ENCODE measurements at regions not wholly inside any gene's neighbourhood (a gene's known extent, or its start where the extent isn't known, plus 50 kb on each side); places are given as distances from the start of the nearest gene placed in this dataset.

DNA sequence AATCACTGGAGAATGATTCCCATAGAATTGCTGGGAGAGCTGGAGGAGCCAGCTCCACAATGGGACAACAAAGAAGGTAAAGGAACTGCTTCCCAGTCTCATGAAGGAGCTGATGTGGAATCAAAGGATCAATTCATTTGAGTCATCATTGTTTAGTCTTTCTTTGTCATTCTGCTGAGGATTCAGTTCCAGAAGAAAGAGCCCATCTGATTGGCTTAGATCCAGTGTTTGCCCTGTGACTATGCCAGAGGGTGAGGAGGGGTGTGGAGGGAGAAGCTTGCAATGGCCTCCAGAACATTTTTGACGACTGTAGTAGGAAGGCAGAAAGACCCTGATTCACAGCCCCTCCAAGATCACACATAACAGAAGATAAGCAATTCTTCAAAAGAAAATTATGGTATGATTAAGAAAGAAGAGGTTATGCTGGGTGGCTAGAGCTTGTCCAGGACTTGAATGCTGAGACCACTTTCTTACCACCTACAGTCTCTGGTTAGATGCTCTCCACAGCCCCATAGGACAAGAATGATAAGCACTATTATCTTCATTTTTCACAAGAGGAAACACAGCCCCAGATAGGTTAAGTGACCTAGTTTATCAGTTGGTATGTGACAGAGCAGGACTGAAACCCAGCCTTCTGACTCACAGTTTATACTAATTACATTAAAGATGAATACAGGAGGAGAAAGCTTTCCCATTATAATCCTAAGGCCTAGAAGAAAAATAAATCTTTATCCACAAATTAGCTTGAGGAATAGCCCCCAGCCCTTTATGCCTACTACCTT is 363.1 kb downstream of the PRELID2 start:
- Histone ChIP-seq H3K4ac (ENCODE audit: low read depth, low read length) (no peak overlapping the region), H3K4me3 (ENCODE audit: low read depth, low read length) (no peak overlapping the region), H4K12ac (ENCODE audit: low read depth, low read length) (no peak overlapping the region), H3K14ac (ENCODE audit: low read length) (no peak overlapping the region), H3K23ac (ENCODE audit: low read length) (no peak overlapping the region), H3K36me3 (ENCODE audit: control insufficient read depth in 1 of 2, insufficient read depth in 2 of 2, low read length in 2 of 2) (no peaks in the 10 kb centered on the region), H3K9ac (ENCODE audit: low read length) (no peak overlapping the region), H4K8ac (ENCODE audit: low read depth, low read length) (no peak overlapping the region), H2AFZ (ENCODE audit: insufficient read depth, low read length, poor library complexity) (no peak overlapping the region), H3K79me1 (ENCODE audit: low read length) (no peaks in the 10 kb centered on the region), H2AK5ac (ENCODE audit: low read length) (no peak overlapping the region), H3K4me1 (ENCODE audit: control insufficient read depth in 1 of 2, insufficient read depth in 2 of 2, low read length in 2 of 2) (no peaks in the 10 kb centered on the region), H3K4me2 (ENCODE audit: low read length) (no peak overlapping the region), H3K79me2 (ENCODE audit: control insufficient read depth, insufficient read depth, low read length, poor library complexity) (no peaks in the 10 kb centered on the region), H3K9me3 (ENCODE audit: insufficient read depth, low read depth, low read length) (no peaks in the 10 kb centered on the region), H4K91ac (ENCODE audit: low read depth, low read length) (no peak overlapping the region), H3K27me3 (ENCODE audit: insufficient read depth, low read length) (no peaks in the 10 kb centered on the region), H3K18ac (ENCODE audit: low read length) (no peak overlapping the region), H3K27ac (ENCODE audit: low read depth, low read length) (no peak overlapping the region), H2BK5ac (ENCODE audit: low read depth, low read length, poor library complexity) (no peak overlapping the region), H2BK12ac (ENCODE audit: low read length) (no peak overlapping the region), H2BK120ac (ENCODE audit: insufficient read depth, low read length, poor library complexity) (no peak overlapping the region)
- DNase-seq, result peak in 1 of 2 donors; percentile 36
- no CpG with 5 or more reads among the region's 1 CpG for WGBS (ENCODE audit: extremely low coverage, insufficient coverage, insufficient read length)

DNA sequence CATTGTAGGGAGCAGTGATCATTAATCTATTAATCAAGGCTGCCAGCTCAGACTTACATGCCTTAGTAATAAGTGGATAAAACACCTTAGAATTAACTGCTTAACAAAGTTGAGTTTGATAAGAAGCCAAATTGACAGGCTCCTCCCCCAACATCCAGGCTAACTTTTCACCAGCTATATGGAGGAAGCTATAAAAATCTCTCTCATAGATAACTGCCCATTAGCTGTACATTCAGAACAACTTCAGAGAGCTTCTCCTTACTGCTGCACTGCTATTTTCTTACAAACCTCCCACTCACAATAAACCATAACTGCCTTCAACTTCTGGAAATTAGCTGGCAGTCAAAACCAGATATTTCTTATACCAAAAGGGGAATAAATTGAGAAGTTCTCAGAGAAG is 364.1 kb downstream of the PRELID2 start:
- Histone ChIP-seq H3K27ac (ENCODE audit: low read depth, low read length) (no peak overlapping the region), H3K18ac (ENCODE audit: low read length) (no peak overlapping the region), H4K12ac (ENCODE audit: low read depth, low read length) (no peak overlapping the region), H2AFZ (ENCODE audit: insufficient read depth, low read length, poor library complexity) (no peak overlapping the region), H3K14ac (ENCODE audit: low read length) (no peak overlapping the region), H3K4ac (ENCODE audit: low read depth, low read length) (no peak overlapping the region), H2BK5ac (ENCODE audit: low read depth, low read length, poor library complexity) (no peak overlapping the region), H3K4me2 (ENCODE audit: low read length) (no peak overlapping the region), H3K23ac (ENCODE audit: low read length) (no peak overlapping the region), H4K91ac (ENCODE audit: low read depth, low read length) (no peak overlapping the region), H2BK120ac (ENCODE audit: insufficient read depth, low read length, poor library complexity) (no peak overlapping the region), H3K4me3 (ENCODE audit: low read depth, low read length) (no peak overlapping the region), H3K79me1 (ENCODE audit: low read length) (no peaks in the 10 kb centered on the region), H3K9me3 (ENCODE audit: insufficient read depth, low read depth, low read length) (no peaks in the 10 kb centered on the region), H3K79me2 (ENCODE audit: control insufficient read depth, insufficient read depth, low read length, poor library complexity) (no peaks in the 10 kb centered on the region), H2BK12ac (ENCODE audit: low read length) (no peak overlapping the region), H3K4me1 (ENCODE audit: control insufficient read depth in 1 of 2, insufficient read depth in 2 of 2, low read length in 2 of 2) (no peaks in the 10 kb centered on the region), H4K8ac (ENCODE audit: low read depth, low read length) (no peak overlapping the region), H3K36me3 (ENCODE audit: control insufficient read depth in 1 of 2, insufficient read depth in 2 of 2, low read length in 2 of 2) (no peaks in the 10 kb centered on the region), H2AK5ac (ENCODE audit: low read length) (no peak overlapping the region), H3K27me3 (ENCODE audit: insufficient read depth, low read length) (no peaks in the 10 kb centered on the region), H3K9ac (ENCODE audit: low read length) (no peak overlapping the region)
- DNase-seq, result no peak

DNA sequence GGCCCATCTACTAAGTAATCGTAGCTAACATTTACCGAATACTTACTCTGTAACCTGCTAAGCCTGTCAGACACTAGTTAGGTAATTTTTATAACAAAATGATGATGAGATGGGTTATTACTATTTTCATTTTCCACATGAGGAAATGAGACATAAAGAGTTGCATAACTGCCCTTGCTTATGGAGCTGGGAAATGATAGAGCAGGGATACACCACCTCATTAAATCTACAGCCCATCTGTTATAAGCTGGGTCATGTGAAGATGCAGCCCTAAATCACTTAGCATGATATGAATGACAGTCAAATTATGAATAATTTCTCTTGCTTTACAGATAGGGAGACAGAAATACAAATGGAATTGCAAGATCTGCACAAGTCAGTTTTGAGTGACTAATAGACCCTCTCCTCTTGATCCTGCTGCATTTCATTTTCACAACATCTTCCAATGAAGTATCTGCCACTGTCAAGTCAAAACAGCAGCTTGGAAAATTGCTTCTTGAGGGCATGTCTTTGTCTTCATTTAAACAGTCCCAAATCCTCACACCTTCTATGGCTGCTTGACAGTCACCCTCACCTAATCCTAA is 364.7 kb downstream of the PRELID2 start:
- no CpG with 5 or more reads among the region's 2 CpGs for WGBS (ENCODE audit: extremely low coverage, insufficient coverage, insufficient read length)
- no peak for DNase-seq

DNA sequence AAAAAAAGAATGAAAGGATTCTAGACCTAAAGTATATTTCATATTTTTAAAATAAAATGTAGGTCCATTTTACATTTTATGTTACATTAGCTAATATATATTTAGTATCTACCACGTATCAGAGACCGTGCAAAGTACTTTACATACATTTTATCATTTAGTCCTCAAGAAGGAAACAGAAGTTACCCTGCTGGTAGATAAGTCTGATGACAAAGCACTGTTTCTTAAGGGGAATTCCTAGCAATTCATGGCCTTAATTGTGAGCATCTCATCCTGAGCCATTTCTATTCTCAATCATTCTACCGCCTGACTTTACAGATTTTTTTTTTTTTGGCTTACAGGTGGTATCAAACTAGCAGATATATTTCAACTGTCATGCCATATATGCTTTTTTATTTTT is 367.7 kb downstream of the PRELID2 start:
- H3K4me2 ChIP-seq (ENCODE audit: low read length), result no peak overlapping the region
- no peak overlapping the region for H2BK120ac ChIP-seq (ENCODE audit: insufficient read depth, low read length, poor library complexity)
- no peak overlapping the region for H3K18ac ChIP-seq (ENCODE audit: low read length)
- no peak overlapping the region for H3K14ac ChIP-seq (ENCODE audit: low read length)
- no peaks in the 10 kb centered on the region for H3K9me3 ChIP-seq (ENCODE audit: insufficient read depth, low read depth, low read length)
- no peaks in the 10 kb centered on the region for H3K36me3 ChIP-seq (ENCODE audit: control insufficient read depth in 1 of 2, insufficient read depth in 2 of 2, low read length in 2 of 2)
- H2AK5ac ChIP-seq (ENCODE audit: low read length), result no peak overlapping the region
- no peaks in the 10 kb centered on the region for H3K27me3 ChIP-seq (ENCODE audit: insufficient read depth, low read length)
- H3K9ac ChIP-seq (ENCODE audit: low read length), result no peak overlapping the region
- no peak overlapping the region for H4K8ac ChIP-seq (ENCODE audit: low read depth, low read length)
- no peaks in the 10 kb centered on the region for H3K79me2 ChIP-seq (ENCODE audit: control insufficient read depth, insufficient read depth, low read length, poor library complexity)
- H3K27ac ChIP-seq (ENCODE audit: low read depth, low read length), result no peak overlapping the region
- H4K91ac ChIP-seq (ENCODE audit: low read depth, low read length), result no peak overlapping the region
- H3K23ac ChIP-seq (ENCODE audit: low read length), result no peak overlapping the region
- H3K4me3 ChIP-seq (ENCODE audit: low read depth, low read length), result no peak overlapping the region
- H3K79me1 ChIP-seq (ENCODE audit: low read length), result no peaks in the 10 kb centered on the region
- no peaks in the 10 kb centered on the region for H3K4me1 ChIP-seq (ENCODE audit: control insufficient read depth in 1 of 2, insufficient read depth in 2 of 2, low read length in 2 of 2)
- no CpG with 5 or more reads among the region's 3 CpGs for WGBS (ENCODE audit: extremely low coverage, insufficient coverage, insufficient read length)
- H2AFZ ChIP-seq (ENCODE audit: insufficient read depth, low read length, poor library complexity), result no peak overlapping the region
- DNase-seq, result no peak
- no peak overlapping the region for H3K4ac ChIP-seq (ENCODE audit: low read depth, low read length)
- H2BK12ac ChIP-seq (ENCODE audit: low read length), result no peak overlapping the region
- H4K12ac ChIP-seq (ENCODE audit: low read depth, low read length), result no peak overlapping the region
- no peak overlapping the region for H2BK5ac ChIP-seq (ENCODE audit: low read depth, low read length, poor library complexity)

More for the DNA sequence above, 364.7 kb downstream of the PRELID2 start:
- no peak overlapping the region for H2BK5ac ChIP-seq (ENCODE audit: low read depth, low read length, poor library complexity)
- H3K4me3 ChIP-seq (ENCODE audit: low read depth, low read length), result no peak overlapping the region
- H2BK120ac ChIP-seq (ENCODE audit: insufficient read depth, low read length, poor library complexity), result no peak overlapping the region
- no peaks in the 10 kb centered on the region for H3K27me3 ChIP-seq (ENCODE audit: insufficient read depth, low read length)
- no peaks in the 10 kb centered on the region for H3K4me1 ChIP-seq (ENCODE audit: control insufficient read depth in 1 of 2, insufficient read depth in 2 of 2, low read length in 2 of 2)
- no peaks in the 10 kb centered on the region for H3K79me2 ChIP-seq (ENCODE audit: control insufficient read depth, insufficient read depth, low read length, poor library complexity)
- H3K23ac ChIP-seq (ENCODE audit: low read length), result no peak overlapping the region
- no peak overlapping the region for H3K9ac ChIP-seq (ENCODE audit: low read length)
- no peak overlapping the region for H3K14ac ChIP-seq (ENCODE audit: low read length)
- H3K27ac ChIP-seq (ENCODE audit: low read depth, low read length), result no peak overlapping the region
- no peak overlapping the region for H4K8ac ChIP-seq (ENCODE audit: low read depth, low read length)
- no peak overlapping the region for H2AFZ ChIP-seq (ENCODE audit: insufficient read depth, low read length, poor library complexity)
- no peak overlapping the region for H2AK5ac ChIP-seq (ENCODE audit: low read length)
- H4K12ac ChIP-seq (ENCODE audit: low read depth, low read length), result no peak overlapping the region
- H2BK12ac ChIP-seq (ENCODE audit: low read length), result no peak overlapping the region
- no peak overlapping the region for H4K91ac ChIP-seq (ENCODE audit: low read depth, low read length)
- no peaks in the 10 kb centered on the region for H3K36me3 ChIP-seq (ENCODE audit: control insufficient read depth in 1 of 2, insufficient read depth in 2 of 2, low read length in 2 of 2)
- no peak overlapping the region for H3K18ac ChIP-seq (ENCODE audit: low read length)
- H3K9me3 ChIP-seq (ENCODE audit: insufficient read depth, low read depth, low read length), result no peaks in the 10 kb centered on the region
- no peaks in the 10 kb centered on the region for H3K79me1 ChIP-seq (ENCODE audit: low read length)
- no peak overlapping the region for H3K4ac ChIP-seq (ENCODE audit: low read depth, low read length)
- no peak overlapping the region for H3K4me2 ChIP-seq (ENCODE audit: low read length)

Measured in trophoblast cell (in vitro differentiated cells and primary cell).